Ishikawa (cell line): ENCODE measurements at regions not wholly inside any gene's neighbourhood (a gene's known extent, or its start where the extent isn't known, plus 50 kb on each side); places are given as distances from the start of the nearest gene placed in this dataset.

ENCODE experiments used
- CEBPB ChIP-seq: IDR thresholded peaks from 2 replicates; pipeline ENCODE4 v1.6.1; 2012
- CREB1 ChIP-seq: IDR thresholded peaks from 2 replicates; pipeline ENCODE4 v1.6.1; 2012; ENCODE audit warnings: low read depth
- EGR1 ChIP-seq: IDR thresholded peaks from 2 replicates; pipeline ENCODE4 v1.6.1; 2012
- EP300 ChIP-seq: IDR thresholded peaks from 2 replicates; pipeline ENCODE4 v1.6.1; 2012; ENCODE audit warnings: borderline replicate concordance
- FOXM1 ChIP-seq: IDR thresholded peaks from 2 replicates; pipeline ENCODE4 v1.6.1; 2012; ENCODE audit warnings: low read depth, borderline replicate concordance
- NFIC ChIP-seq: IDR thresholded peaks from 2 replicates; pipeline ENCODE4 v1.6.1; 2012
- RAD21 ChIP-seq: IDR thresholded peaks from 2 replicates; pipeline ENCODE4 v1.6.1; 2012; ENCODE audit warnings: low read depth
- TAF1 ChIP-seq: IDR thresholded peaks from 2 replicates; pipeline ENCODE4 v1.6.1; 2012; ENCODE audit warnings: low read depth, mild to moderate bottlenecking
- TCF12 ChIP-seq: IDR thresholded peaks from 2 replicates; pipeline ENCODE4 v1.6.1; 2012; ENCODE audit warnings: low read depth
- TEAD4 ChIP-seq: IDR thresholded peaks from 2 replicates; pipeline ENCODE4 v1.6.1; 2012
- USF1 ChIP-seq: IDR thresholded peaks from 2 replicates; pipeline ENCODE4 v1.6.1; 2012
- YY1 ChIP-seq: IDR thresholded peaks from 2 replicates; pipeline ENCODE4 v1.6.1; 2012; ENCODE audit warnings: low read depth
- ZBTB7A ChIP-seq: IDR thresholded peaks from 2 replicates; pipeline ENCODE4 v1.6.1; 2012; ENCODE audit warnings: low read depth
- TF ChIP-seq, protein P1 (sequence below): IDR thresholded peaks from 2 replicates; pipeline ENCODE4 v1.6.1; 2012; ENCODE audit warnings: low read depth, mild to moderate bottlenecking
- TF ChIP-seq, protein P2 (sequence below): IDR thresholded peaks from 2 replicates; pipeline ENCODE4 v1.6.1; 2012

- TF ChIP-seq CREB1 (no peak), TAF1 (no peak), RAD21 (no peak), NFIC (no peak), CEBPB (no peak), FOXM1 (no peak)
- TF ChIP-seq, protein P1, sequence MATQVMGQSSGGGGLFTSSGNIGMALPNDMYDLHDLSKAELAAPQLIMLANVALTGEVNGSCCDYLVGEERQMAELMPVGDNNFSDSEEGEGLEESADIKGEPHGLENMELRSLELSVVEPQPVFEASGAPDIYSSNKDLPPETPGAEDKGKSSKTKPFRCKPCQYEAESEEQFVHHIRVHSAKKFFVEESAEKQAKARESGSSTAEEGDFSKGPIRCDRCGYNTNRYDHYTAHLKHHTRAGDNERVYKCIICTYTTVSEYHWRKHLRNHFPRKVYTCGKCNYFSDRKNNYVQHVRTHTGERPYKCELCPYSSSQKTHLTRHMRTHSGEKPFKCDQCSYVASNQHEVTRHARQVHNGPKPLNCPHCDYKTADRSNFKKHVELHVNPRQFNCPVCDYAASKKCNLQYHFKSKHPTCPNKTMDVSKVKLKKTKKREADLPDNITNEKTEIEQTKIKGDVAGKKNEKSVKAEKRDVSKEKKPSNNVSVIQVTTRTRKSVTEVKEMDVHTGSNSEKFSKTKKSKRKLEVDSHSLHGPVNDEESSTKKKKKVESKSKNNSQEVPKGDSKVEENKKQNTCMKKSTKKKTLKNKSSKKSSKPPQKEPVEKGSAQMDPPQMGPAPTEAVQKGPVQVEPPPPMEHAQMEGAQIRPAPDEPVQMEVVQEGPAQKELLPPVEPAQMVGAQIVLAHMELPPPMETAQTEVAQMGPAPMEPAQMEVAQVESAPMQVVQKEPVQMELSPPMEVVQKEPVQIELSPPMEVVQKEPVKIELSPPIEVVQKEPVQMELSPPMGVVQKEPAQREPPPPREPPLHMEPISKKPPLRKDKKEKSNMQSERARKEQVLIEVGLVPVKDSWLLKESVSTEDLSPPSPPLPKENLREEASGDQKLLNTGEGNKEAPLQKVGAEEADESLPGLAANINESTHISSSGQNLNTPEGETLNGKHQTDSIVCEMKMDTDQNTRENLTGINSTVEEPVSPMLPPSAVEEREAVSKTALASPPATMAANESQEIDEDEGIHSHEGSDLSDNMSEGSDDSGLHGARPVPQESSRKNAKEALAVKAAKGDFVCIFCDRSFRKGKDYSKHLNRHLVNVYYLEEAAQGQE, result no peak
- TF ChIP-seq, protein P2, sequence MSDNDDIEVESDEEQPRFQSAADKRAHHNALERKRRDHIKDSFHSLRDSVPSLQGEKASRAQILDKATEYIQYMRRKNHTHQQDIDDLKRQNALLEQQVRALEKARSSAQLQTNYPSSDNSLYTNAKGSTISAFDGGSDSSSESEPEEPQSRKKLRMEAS, result no peak
Observed at GRCh38 chr2:51413726-51414125, 381.8 kb upstream of the NRXN1 start.

DNA sequence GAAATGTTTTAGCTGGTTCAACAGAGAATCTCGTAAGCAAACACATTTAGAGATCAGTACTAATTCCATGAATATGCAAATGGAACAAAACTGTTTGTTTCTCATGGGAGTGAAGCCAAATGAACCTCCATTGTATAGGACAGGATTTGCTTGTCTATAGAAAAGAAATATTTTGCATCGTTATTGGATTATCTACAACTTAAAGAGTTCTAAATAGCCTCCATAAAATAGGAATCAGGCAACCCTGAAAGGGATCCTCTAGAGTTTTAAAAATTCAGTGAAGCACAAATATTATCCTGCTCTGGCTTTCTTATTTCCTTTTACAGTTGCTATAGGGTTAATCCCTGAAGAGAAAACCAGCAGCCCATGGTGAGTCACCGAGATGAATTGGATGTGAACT, 378.4 kb upstream of the NRXN1 start:
- TF ChIP-seq YY1 (no peak), CEBPB (no peak), EP300 (no peak), ZBTB7A (no peak), RAD21 (no peak), EGR1 (no peak), USF1 (no peak), TAF1 (no peak), TEAD4 (no peak), TCF12 (no peak), FOXM1 (no peak), CREB1 (no peak), NFIC (no peak)
- TF ChIP-seq, protein P2, result no peak
- TF ChIP-seq, protein P1, result no peak

- TF ChIP-seq, protein P1, result no peak
- TF ChIP-seq CEBPB (no peak), USF1 (no peak), EP300 (no peak), CREB1 (no peak), NFIC (no peak), RAD21 (no peak)
Observed at GRCh38 chr2:51409920-51410319, 378.0 kb upstream of the NRXN1 start.

- TF ChIP-seq CEBPB, result no peak
- no peak for TF ChIP-seq ZBTB7A
- no peak for TF ChIP-seq EGR1
- no peak for TF ChIP-seq YY1
- TF ChIP-seq, protein P2, result no peak
- no peak for TF ChIP-seq TAF1
- TF ChIP-seq TEAD4, result no peak
- TF ChIP-seq USF1, result no peak
- TF ChIP-seq TCF12, result no peak
- no peak for TF ChIP-seq NFIC
- TF ChIP-seq, protein P1, result no peak
Observed at GRCh38 chr2:51404226-51404625, 372.3 kb upstream of the NRXN1 start.
